CD8-positive, alpha-beta memory T cell (primary cell): ENCODE measurements at regions not wholly inside any gene's neighbourhood (a gene's known extent, or its start where the extent isn't known, plus 50 kb on each side); places are given as distances from the start of the nearest gene placed in this dataset.
"Not testable (repeated sequence)": the region's sequence is repeated elsewhere in the genome, so short reads cannot be mapped to it uniquely, and the experiment has no call there.

Source experiments
- CTCF ChIA-PET: fragments of 350-600 bp; sonication (Branson Sonifier 250); formaldehyde crosslinking; loops from one replicate; lab custom pipeline; 2021; ENCODE audit warnings: antibody characterized with exemption; lab: Charles Lee
- POLR2A ChIA-PET: fragments of 350-600 bp; sonication (Branson Sonifier 250); formaldehyde crosslinking; loops from one replicate; lab custom pipeline; 2021; ENCODE audit warnings: antibody characterized with exemption; lab: Charles Lee
- DNase-seq, 5 donors: peaks; one replicate each; pipeline versions ENCODE4 v3.0.0 to v3.0.0-alpha.2; 2020 to 2022; ENCODE audit warnings: mixed read lengths in 1 of 5
- H3K27ac ChIP-seq: one replicate; pipeline ENCODE4 v1.7.0; 2013; ENCODE audit warnings: low read depth, mild to moderate bottlenecking, low read length, moderate library complexity
- H3K27me3 ChIP-seq: 2 replicates; pipeline ENCODE4 v1.7.0; 2013; ENCODE audit warnings: low read length, mild to moderate bottlenecking; ENCODE audit not compliant: insufficient read depth, poor library complexity, severe bottlenecking
- H3K36me3 ChIP-seq: 2 replicates; pipeline ENCODE4 v1.7.0; 2013; ENCODE audit warnings: mild to moderate bottlenecking, low read length, moderate library complexity; ENCODE audit not compliant: insufficient read depth
- H3K4me1 ChIP-seq: 2 replicates; pipeline ENCODE4 v1.7.0; 2013; ENCODE audit warnings: mild to moderate bottlenecking, low read length, moderate library complexity; ENCODE audit not compliant: insufficient read depth
- H3K4me3 ChIP-seq: 2 replicates; pipeline ENCODE4 v1.7.0; 2013; ENCODE audit warnings: mild to moderate bottlenecking, low read length
- H3K9me3 ChIP-seq: 2 replicates; pipeline ENCODE4 v1.7.0; 2013; ENCODE audit warnings: mild to moderate bottlenecking, low read length
- H3K27ac Mint-ChIP-seq, 8 donors: one replicate each; pipeline ENCODE4 v1.8.0; 2020 to 2021; ENCODE audit warnings: mixed read lengths in 8 of 8, mild to moderate bottlenecking in 6 of 8, inconsistent platforms in 3 of 8, moderate library complexity in 3 of 8
- H3K27me3 Mint-ChIP-seq, 2 donors: one replicate each; pipeline ENCODE4 v1.8.0; 2020 to 2021; ENCODE audit warnings: mixed read lengths in 2 of 2, mild to moderate bottlenecking in 1 of 2, moderate library complexity in 1 of 2
- H3K36me3 Mint-ChIP-seq, 3 donors: one replicate each; pipeline ENCODE4 v1.8.0; 2020 to 2021; ENCODE audit warnings: mixed read lengths in 3 of 3, inconsistent platforms in 1 of 3, mild to moderate bottlenecking in 1 of 3
- H3K4me1 Mint-ChIP-seq, 3 donors: one replicate each; pipeline ENCODE4 v1.8.0; 2020 to 2021; ENCODE audit warnings: mixed read lengths in 3 of 3, inconsistent platforms in 1 of 3, mild to moderate bottlenecking in 1 of 3
- H3K4me3 Mint-ChIP-seq, 7 donors: one replicate each; pipeline ENCODE4 v1.8.0; 2020 to 2021; ENCODE audit warnings: mixed read lengths in 7 of 7, mild to moderate bottlenecking in 6 of 7, moderate library complexity in 4 of 7, inconsistent platforms in 2 of 7
- H3K9me3 Mint-ChIP-seq, 5 donors: one replicate each; pipeline ENCODE4 v1.8.0; 2020 to 2022; ENCODE audit warnings: mixed read lengths in 5 of 5, mild to moderate bottlenecking in 3 of 5, moderate library complexity in 2 of 5, inconsistent platforms in 1 of 5

DNA sequence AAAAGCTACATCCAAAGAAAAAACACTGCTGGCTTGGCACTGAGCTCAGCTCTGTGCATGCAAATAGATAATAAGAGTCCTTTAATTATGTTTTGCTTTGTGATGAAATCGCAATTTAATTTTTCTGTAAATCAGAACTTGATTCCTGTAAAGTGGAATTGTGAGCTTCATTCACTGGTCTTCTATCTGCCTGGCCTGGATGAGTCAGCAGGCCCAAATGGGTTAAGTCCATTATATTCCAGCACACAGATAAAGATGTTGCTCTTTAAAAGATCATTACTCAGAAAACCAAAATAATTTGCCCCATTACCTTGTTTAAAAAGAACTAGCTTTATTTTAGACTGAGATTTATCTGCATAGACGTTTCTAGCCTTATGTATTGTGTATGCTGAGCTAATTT, 90.4 kb downstream of the CARTPT start:
- DNase-seq = no peak
- H3K4me1 ChIP-seq = no peaks in the 10 kb centered on the region
- H3K27ac Mint-ChIP-seq = no peak overlapping the region
- no peaks in the 10 kb centered on the region for H3K27me3 ChIP-seq
- H3K9me3 ChIP-seq = no peaks in the 10 kb centered on the region
- CTCF ChIA-PET = no interaction called here
- H3K27ac ChIP-seq = no peak overlapping the region
- peaks cover 5 to 52% of the 10 kb centered on the region in 2 donors for H3K27me3 Mint-ChIP-seq
- peaks cover 0 to 2% (median 0%) of the 10 kb centered on the region in 3 donors for H3K36me3 Mint-ChIP-seq
- H3K4me1 Mint-ChIP-seq = peaks cover 0 to 5% (median 0%) of the 10 kb centered on the region in 3 donors
- no peak overlapping the region for H3K4me3 Mint-ChIP-seq
- H3K36me3 ChIP-seq = no peaks in the 10 kb centered on the region
- H3K9me3 Mint-ChIP-seq = no peaks in the 10 kb centered on the region
- POLR2A ChIA-PET = no interaction called here
- H3K4me3 ChIP-seq = no peak overlapping the region

DNA sequence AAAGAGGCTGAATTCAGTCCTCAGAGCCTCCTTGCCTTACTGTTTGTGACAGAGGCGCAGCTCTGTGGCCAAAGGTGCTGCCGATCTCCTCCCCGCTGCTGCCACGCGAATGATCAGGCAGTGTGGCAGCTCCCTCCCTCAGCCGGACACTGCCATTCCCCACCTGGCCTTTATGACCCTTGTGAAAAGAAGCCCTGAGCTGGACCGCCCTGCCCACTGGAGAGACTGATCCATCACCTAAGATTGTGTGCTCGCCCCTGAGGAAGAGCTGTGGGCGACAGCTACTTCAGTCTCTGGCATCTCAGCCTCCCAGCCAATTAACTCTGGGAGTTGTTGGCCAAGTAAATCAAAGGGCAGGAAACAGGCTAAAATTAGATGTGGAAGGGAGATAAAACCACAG, 90.9 kb downstream of the CARTPT start:
- Mint-ChIP-seq H3K27me3 (peaks cover 6 to 48% of the 10 kb centered on the region in 2 donors), H3K9me3 (no peaks in the 10 kb centered on the region), H3K36me3 (peaks cover 0 to 2% (median 0%) of the 10 kb centered on the region in 3 donors), H3K27ac (no peak overlapping the region), H3K4me1 (peaks cover 0 to 5% (median 0%) of the 10 kb centered on the region in 3 donors), H3K4me3 (no peak overlapping the region)
- Histone ChIP-seq H3K4me1 (no peaks in the 10 kb centered on the region), H3K4me3 (no peak overlapping the region), H3K9me3 (no peaks in the 10 kb centered on the region), H3K27ac (no peak overlapping the region), H3K36me3 (no peaks in the 10 kb centered on the region), H3K27me3 (no peaks in the 10 kb centered on the region)
- no peak for DNase-seq
- POLR2A ChIA-PET = no interaction called here
- CTCF ChIA-PET = no interaction called here

DNA sequence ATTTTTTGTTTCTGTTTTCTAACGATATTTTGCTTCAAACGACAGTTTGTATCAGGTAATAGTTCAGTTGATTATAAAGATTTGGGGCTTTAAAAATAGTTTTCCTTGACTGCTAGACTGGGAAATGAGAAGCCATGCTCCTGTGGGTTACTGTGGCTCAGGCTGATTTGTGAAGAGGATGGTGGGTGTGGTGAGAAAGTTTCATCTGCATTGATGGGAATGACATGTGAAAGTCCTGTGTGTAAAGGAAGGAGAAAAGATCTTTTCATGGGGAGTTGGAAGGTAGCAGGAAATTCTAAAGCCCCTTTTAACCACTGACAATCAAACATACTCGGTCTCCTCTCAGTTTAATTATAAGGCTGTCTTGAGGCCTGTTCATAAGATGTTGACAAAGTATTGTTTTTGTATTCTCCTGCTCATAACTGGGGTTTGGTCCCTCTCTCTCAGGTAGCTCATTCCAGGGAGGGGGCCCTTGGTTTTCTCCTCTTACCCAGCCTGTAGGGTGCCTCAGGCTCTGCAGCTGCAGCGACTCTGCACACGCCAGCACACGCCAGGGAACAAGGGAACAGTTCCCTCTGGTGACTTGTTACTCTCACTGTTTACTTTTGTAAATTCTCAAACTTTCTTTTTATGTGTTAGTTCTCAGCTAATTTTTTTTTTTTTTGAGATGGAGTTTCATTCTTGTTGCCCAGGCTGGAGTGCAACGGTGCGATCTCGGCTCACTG, 91.6 kb downstream of the CARTPT start:
- H3K36me3 ChIP-seq = no peaks in the 10 kb centered on the region
- Mint-ChIP-seq H3K36me3 (peaks cover 0 to 2% (median 0%) of the 10 kb centered on the region in 3 donors), H3K4me3 (no peak overlapping the region), H3K27ac (peak overlapping the region in 2 of 8 donors; percentile 27 to 51), H3K4me1 (peaks cover 0 to 5% (median 0%) of the 10 kb centered on the region in 3 donors), H3K9me3 (no peaks in the 10 kb centered on the region), H3K27me3 (peaks cover 8 to 48% of the 10 kb centered on the region in 2 donors)
- H3K27me3 ChIP-seq = no peaks in the 10 kb centered on the region
- no peaks in the 10 kb centered on the region for H3K4me1 ChIP-seq
- no peak for DNase-seq
- no peaks in the 10 kb centered on the region for H3K9me3 ChIP-seq
- no peak overlapping the region for H3K4me3 ChIP-seq
- no peak overlapping the region for H3K27ac ChIP-seq
- CTCF ChIA-PET = no interaction called here
- POLR2A ChIA-PET = no interaction called here

DNA sequence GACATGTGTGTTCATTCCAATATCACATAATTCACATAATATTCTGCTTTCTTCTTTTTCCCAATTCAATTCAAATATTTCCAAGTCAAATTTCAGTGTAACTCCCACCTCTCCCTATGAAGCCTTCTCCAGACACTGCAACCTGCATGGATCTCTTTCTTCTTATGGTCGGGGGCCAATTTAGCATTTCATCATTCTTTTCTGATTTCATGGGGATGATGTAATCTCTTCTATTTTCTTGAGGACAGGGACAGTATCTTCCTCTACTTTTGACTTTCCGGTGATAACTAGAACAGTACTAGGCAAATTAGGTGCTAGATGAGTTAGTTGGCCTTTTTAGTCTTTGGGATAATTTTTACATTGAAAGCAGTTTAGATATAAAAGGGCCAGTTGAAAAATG, 92.7 kb downstream of the CARTPT start:
- Mint-ChIP-seq H3K4me1 (peaks cover 0 to 5% (median 0%) of the 10 kb centered on the region in 3 donors), H3K4me3 (no peak overlapping the region), H3K27me3 (peaks cover 5 to 38% of the 10 kb centered on the region in 2 donors), H3K27ac (no peak overlapping the region), H3K36me3 (peaks cover 0 to 2% (median 0%) of the 10 kb centered on the region in 3 donors), H3K9me3 (no peaks in the 10 kb centered on the region)
- Histone ChIP-seq H3K36me3 (no peaks in the 10 kb centered on the region), H3K4me1 (no peaks in the 10 kb centered on the region), H3K27me3 (no peaks in the 10 kb centered on the region), H3K27ac (no peak overlapping the region), H3K4me3 (no peak overlapping the region), H3K9me3 (no peaks in the 10 kb centered on the region)
- no peak for DNase-seq
- POLR2A ChIA-PET = no interaction called here
- CTCF ChIA-PET = no interaction called here

DNA sequence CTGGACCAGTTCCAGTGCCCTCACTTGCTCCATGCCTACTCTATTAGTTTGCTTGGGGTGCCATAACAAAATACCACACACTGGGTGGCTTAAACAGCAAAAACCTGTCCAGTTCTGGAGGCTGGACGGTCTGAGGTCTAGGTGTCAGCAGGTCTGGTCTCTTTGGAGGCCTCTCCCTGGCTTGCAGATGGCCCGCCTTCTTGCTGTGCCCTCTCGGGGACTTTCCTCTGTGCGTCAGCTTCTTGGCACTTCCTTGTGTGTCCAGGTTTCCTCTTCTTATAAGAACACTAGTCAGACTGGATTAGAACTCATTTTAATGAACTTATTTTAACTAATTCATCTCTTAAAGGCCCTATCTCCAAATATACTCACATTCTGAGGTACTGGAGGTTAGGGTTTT, 97.2 kb downstream of the CARTPT start:
- peaks cover 0 to 9% (median 5%) of the 10 kb centered on the region in 5 donors for H3K9me3 Mint-ChIP-seq
- Histone ChIP-seq H3K4me3 (no peak overlapping the region), H3K27ac (no peak overlapping the region), H3K27me3 (no peaks in the 10 kb centered on the region), H3K4me1 (no peaks in the 10 kb centered on the region), H3K36me3 (no peaks in the 10 kb centered on the region), H3K9me3 (no peaks in the 10 kb centered on the region)
- ChIA-PET CTCF (no interaction called here), POLR2A (no interaction called here)
- peaks cover 0 to 5% (median 0%) of the 10 kb centered on the region in 3 donors for H3K36me3 Mint-ChIP-seq
- DNase-seq = no peak
- peak overlapping the region in 1 of 8 donors; percentile 76 for H3K27ac Mint-ChIP-seq
- peaks cover 3 to 10% of the 10 kb centered on the region in 2 donors for H3K27me3 Mint-ChIP-seq
- no peaks in the 10 kb centered on the region for H3K4me1 Mint-ChIP-seq
- H3K4me3 Mint-ChIP-seq = no peak overlapping the region

DNA sequence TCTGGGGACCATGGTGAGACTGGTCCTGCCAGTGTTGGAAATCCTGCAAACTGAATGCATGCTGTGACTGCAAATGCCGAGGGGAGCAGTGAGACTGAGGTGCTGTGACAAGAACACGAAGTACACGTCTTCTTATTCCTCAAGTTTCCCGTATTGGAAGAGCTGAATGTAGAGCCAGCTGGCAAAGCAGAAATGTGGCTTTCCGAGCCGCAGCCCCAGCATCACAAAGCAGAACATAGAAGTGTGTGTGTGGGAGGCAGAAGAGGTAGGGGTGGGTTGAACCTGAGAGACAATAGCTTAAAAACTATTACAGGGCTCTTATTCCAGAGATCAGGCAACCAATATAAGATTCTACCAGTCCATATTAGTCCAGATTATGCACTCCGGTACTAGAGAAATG, 98.8 kb downstream of the CARTPT start:
- DNase-seq = no peak
- Mint-ChIP-seq H3K4me3 (no peak overlapping the region), H3K27ac (no peak overlapping the region), H3K4me1 (no peaks in the 10 kb centered on the region), H3K27me3 (peaks cover 0 to 3% of the 10 kb centered on the region in 2 donors), H3K9me3 (peaks cover 6 to 17% (median 11%) of the 10 kb centered on the region in 5 donors), H3K36me3 (peaks cover 0 to 2% (median 0%) of the 10 kb centered on the region in 3 donors)
- H3K4me1 ChIP-seq = no peaks in the 10 kb centered on the region
- no peaks in the 10 kb centered on the region for H3K27me3 ChIP-seq
- H3K27ac ChIP-seq = no peak overlapping the region
- no peaks in the 10 kb centered on the region for H3K9me3 ChIP-seq
- CTCF ChIA-PET = no interaction called here
- H3K4me3 ChIP-seq = no peak overlapping the region
- POLR2A ChIA-PET = no interaction called here
- no peaks in the 10 kb centered on the region for H3K36me3 ChIP-seq

DNA sequence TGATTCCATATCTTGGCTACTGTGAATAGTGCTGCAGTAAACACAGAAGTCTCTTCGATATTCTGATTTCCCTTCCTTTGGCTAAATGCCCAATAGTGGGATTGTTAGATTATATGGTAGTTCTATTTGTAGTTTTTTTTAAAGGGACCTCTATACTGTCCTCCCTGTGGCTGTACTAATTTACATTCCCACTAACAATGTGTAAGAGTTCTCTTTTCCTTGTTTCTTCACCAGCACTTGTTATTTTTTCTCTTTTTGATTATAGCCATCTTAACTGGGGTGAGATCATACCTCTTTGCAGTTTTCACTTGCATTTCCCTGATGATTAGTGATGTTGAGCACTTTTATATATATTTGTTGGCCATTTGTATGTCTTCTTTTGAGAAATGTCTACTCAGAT, 102.0 kb downstream of the CARTPT start:
- no peak overlapping the region for H3K4me3 ChIP-seq
- no peaks in the 10 kb centered on the region for H3K9me3 ChIP-seq
- peaks cover 18 to 40% (median 26%) of the 10 kb centered on the region in 5 donors for H3K9me3 Mint-ChIP-seq
- H3K27me3 Mint-ChIP-seq = peaks cover 0 to 3% of the 10 kb centered on the region in 2 donors
- POLR2A ChIA-PET = no interaction called here
- CTCF ChIA-PET = no interaction called here
- no peak overlapping the region for H3K27ac ChIP-seq
- no peaks in the 10 kb centered on the region for H3K36me3 ChIP-seq
- H3K36me3 Mint-ChIP-seq = peaks cover 0 to 4% (median 2%) of the 10 kb centered on the region in 3 donors
- H3K27me3 ChIP-seq = no peaks in the 10 kb centered on the region
- no peaks in the 10 kb centered on the region for H3K4me1 ChIP-seq
- no peaks in the 10 kb centered on the region for H3K4me1 Mint-ChIP-seq
- no peak overlapping the region for H3K27ac Mint-ChIP-seq
- no peak for DNase-seq
- H3K4me3 Mint-ChIP-seq = no peak overlapping the region

DNA sequence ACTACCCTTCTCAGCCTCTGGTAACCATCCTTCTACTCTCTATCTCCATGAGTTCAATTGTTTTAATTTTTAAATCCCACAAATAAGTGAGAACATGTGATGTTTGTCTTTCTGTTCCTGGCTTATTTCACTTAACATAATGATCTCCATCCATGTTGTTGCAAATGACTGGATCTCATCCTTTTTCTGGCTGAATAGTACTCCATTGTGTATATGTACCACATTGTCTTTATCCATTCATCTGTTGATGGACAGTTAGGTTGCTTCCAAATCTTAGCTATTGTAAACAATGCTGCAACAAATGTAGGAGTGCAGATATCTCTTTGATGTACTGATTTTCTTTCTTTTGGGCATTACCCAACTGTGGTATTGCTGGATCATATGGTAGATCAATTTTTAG, 103.0 kb downstream of the CARTPT start:
- H3K4me1 ChIP-seq, CTCF ChIA-PET, H3K27ac Mint-ChIP-seq, H3K27me3 ChIP-seq, H3K4me3 ChIP-seq, H3K9me3 ChIP-seq, H3K4me3 Mint-ChIP-seq, H3K27ac ChIP-seq, H3K36me3 ChIP-seq, DNase-seq, H3K4me1 Mint-ChIP-seq, H3K27me3 Mint-ChIP-seq, POLR2A ChIA-PET, H3K36me3 Mint-ChIP-seq: not testable (repeated sequence)
- peaks cover 29 to 50% (median 36%) of the 10 kb centered on the region in 5 donors for H3K9me3 Mint-ChIP-seq
